NCI-H2196 treated with DMSO at 0.1 percent for 48 hours (cell line): ENCODE measurements at regions not wholly inside any gene's neighbourhood (a gene's known extent, or its start where the extent isn't known, plus 50 kb on each side); places are given as distances from the start of the nearest gene placed in this dataset.

Experiments used
- DNase-seq: peaks from one replicate; lab custom pipeline; 2025; ENCODE audit not compliant: unreplicated experiment; lab: John Stamatoyannopoulos, UW

DNA sequence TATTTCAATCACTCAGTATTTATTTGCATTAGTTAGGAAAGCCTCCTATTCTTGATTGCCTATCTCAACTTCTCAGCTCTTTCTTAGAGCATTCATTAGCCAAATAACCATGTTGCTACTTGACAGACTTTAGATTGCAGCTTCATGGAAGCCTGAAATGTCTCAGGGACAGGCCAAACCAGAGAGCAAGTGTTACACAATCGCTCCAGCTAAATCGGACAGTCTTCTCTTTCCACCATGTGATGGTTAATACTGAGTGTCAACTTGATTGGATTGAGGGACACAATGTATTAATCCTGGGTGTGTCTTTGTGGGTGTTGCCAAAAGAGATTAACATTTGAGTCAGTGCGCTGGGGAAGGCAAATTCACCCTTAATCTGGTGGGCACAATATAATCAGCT lies 106.5 kb upstream of the DRD2 start:
- DNase-seq = no peak

DNA sequence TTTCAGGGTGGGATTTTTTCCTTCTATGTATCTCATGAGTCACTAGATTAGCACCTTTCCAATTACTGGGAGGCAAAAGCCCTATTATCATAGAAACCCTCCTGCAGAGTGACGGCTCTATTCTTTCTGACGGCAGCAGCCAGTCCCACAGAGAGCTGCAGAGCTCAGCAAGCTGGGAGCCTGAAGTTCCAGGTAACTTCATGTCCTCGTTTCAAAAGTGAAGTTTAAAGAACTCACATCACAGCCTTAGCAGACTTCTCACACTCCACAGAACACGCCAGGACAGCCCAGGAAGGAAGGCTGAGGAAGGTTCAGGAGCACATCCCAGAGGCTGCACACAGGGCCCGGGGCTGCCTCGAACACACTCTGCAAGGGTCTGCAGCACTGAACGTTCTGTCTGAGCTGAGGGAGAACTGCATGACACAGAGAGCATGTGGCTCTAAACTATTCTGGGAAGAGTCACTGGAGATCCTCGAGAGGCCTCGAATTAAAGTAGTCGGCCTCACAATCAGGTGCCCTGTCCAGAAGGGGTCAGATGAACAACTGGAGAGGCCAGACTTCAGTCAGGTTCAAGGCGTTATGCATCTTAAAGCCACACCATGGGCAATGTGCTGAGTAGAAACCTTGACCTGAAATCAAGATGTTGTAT lies 104.2 kb upstream of the DRD2 start:
- DNase-seq = no peak

DNA sequence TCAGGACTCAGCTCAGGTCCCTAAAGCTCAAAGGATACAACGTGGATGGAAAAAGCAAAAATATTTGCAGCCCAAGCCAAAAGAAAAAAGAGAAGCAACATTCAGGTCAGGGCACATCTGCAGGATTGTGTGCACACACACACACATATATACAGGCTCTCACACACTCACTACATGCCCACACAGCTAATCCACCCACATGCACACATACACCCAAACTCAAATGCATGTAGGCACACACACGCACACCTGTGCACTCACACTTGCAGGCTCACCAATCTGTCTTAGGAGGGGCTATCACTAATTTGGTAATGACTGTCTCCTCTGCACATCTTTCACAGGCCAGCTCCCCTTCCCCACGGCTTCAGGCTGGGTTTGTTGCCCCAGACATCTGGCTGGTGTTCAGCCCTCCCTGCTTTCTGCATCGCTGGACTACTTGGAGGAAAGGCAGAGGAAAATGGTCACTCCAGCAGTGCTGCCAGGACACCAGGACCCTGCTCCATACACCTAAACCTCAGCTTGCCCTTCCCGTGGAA lies 103.6 kb upstream of the DRD2 start:
- DNase-seq = no peak

DNA sequence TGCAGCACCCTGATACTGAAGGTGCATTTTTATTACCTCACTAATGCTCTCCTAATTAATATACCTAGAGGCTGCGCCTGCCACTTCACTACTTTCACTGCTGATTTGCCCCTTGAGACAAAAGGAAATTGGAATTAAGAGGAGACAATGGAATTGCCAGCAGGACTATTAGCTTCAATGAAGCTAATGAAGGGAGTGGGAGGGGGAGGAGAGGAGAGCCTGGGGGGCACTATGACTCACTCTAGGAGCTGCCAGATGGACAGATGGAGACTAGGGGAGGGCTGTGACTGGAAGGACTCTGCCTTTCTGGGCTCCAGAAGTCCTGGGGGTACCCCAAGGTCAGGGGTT lies 102.8 kb upstream of the DRD2 start:
- no peak for DNase-seq

DNA sequence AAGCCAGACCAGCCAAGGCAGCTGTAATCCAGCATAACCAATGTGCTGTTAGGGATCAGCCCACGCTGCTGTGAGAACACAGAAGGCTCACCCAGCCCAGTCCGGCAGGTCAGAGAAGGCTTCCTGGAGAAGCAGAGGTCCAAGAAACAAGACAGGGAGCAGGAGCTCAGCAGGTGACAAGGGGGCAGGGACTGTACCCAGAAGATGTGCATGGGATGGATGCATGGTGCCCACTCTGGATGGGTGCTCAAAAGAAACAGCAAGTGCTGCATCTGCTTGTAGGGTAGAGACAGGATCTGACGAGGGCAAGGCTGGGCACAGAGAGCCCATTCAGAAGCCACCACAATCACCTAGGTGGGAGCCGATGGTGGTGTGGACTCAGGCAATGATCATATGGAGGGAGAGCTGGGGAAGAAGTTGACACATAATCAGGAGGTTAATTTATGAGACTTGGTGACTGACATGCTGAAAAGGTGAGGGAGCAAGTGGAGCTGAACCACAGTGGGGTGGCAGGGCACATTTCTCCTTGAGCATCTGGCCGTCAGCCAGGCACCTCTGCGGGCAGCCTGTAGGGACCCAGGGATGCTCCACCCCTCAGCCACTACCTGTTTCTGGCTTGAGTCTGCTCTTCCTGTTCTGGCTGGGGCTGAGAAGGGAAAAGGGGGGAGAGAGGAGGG lies 102.3 kb upstream of the DRD2 start:
- DNase-seq = peak; percentile 74

DNA sequence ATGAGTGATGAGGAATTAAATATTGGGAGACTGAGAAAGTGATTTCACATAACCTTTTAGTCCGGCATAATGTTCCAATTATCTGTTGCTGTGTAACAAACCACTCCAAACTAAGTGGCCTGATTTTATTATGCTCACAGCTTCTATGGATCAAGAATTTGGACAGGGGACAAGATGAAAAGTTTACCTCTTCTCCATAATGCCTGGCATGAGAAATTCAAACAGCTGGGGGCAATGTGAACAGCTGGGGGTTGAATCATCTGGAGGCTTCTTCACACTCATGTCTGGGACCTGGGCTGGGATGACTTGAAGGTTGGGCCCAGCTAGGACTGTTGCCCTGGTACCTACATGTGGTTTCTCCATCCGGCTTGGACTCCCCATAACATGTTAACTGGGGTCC lies 99.4 kb upstream of the DRD2 start:
- DNase-seq = no peak

DNA sequence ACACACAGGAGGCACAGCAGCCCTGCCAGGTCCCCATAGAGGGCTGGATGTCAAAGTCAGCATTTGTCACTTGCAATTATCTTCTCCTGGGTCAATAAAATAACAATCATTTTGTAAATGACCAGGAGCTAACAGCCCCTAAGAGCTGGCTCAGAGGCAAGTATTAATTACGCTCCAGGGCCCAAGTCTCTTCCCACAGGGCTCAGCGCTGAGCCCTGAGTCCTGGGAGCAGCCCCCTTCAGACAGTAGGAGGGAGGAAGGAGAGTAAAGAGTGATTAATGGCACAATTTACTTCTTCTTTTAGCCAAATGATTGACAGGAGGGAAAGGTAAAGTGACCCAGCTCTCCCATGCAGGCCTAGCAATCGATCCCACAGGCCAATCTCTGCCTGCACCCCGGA lies 99.0 kb upstream of the DRD2 start:
- no peak for DNase-seq

DNA sequence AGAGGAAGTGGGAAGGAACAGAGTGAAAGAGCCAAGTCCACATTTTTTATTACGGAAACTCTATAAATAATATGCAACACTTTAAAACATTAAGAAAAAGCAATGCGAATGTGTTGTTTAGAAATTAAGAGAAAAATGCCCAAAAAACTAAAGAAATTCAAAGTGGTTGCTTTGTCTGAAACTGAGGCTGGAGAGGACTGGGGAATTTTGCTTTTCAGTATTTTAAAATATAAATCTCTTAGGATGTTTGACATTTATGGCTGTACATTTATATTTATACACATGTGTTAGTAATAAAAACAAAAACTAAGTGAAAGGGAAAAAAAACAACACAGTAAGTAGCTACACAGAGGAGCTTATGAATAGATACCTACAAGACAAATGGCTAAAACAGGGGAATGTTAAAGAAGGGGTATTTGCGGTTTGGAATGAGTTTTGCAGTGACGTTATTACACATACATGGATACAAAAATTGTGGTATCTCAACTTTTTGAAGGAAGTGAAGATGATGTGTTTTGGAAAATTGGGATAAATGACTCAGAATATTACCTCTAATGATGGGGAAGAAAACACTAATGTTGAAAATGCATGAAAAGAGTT lies 97.0 kb upstream of the DRD2 start:
- no peak for DNase-seq

DNA sequence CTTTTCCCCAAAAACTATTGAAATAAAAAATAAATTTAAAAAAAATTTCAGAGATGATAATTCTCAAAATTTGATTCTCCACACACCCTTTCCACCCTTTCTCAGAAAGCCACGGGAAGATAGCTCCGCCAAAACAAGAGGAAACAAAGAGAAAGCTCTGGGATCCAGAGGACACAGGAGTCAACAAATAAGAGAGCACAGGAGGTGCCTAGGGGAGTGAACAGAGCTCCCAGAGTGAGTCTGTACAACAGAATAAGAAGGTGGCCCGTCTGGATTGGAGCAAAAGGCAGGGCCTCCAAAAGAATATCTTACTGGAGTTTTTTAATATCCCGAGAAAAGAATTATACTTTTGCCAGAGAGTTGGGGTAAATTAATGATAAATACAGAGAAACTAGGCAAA lies 96.3 kb upstream of the DRD2 start:
- DNase-seq = no peak

DNA sequence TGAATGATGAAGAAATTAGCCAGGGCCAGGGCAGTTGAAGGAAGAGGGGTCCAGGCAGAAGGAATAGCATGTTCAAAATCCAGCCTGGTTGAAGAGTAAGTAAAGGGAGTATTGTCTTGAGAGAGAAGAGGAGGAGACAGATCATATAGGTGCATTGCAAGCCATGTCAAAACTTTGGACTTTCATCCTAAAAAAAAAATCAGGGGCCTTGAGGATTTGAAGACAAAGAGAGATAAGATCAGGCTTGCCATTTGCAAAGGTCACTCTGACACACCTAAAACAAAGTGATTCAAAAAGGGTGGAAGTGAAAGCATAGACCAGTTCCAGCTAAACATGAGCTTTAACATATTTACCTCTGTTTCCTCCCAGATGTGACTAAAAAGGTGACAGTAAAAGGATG lies 95.7 kb upstream of the DRD2 start:
- DNase-seq = no peak

DNA sequence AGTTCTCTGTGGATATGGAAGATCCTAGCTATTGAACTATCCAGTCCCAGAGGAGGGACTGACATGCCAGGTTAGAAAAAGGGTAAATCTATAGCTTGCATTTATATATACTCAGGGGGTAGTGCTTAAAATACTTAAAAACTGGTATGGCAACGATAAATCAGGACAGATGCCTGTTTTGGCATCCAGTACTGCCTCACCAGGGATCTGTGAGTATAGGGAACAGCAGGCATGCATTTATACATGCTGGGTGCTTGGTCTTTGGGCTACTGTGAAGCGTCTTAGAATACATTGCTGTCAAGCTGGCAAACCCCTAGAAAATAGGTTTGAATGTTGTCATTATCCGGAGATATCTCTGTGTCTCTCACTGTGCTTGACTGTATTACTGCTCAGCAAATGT lies 94.2 kb upstream of the DRD2 start:
- DNase-seq = no peak

DNA sequence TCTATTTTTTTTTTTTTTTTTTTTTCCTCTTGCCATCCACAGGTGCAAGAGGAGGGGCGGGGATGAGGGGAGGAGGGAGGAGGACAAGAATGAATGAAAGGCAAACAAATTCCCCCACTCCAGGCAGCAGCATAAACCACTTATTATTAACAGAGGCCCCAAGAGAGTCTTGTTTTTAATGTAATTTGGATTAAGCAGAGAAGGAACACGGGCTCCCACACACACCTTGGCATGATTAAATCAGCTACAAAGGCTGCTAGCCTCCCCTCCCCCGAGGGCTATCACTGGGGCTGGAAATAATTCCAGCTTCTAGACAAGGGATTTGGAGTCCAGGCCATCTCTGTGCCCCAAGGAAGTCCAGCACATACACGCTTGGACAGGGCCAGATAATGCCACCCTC lies 93.4 kb upstream of the DRD2 start:
- no peak for DNase-seq

DNA sequence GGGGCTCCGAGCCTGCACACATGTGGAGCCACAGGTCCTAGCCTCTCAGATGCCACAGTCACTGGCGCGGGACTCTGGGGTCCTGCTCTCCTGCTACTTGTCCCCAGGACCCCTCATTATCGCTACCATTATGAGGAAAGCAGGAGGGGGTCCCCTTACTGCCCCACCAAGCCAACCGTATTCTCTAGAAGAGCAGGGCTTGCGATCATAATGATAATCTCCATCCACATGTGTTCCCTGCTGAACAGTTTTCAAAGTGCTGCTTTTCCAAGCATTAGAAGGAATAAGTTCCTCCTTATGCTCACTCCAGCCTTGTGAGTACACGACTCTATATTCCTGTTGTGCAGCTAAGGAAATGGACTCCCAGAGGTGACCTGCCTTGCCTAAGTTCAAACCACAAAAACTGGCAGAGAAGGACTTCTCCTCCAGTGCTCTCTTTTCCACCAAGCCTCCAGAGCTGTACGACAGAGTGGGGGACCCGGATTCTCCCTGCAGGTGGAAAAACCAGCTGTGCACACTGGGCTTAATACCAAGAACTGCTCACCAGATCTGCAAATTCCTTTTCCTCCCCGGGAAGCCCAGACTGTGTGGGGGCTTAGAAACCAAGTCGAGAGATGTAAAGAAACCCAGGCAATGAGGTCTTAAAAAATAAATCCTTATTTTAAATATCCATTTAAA lies 92.8 kb upstream of the DRD2 start:
- no peak for DNase-seq

DNA sequence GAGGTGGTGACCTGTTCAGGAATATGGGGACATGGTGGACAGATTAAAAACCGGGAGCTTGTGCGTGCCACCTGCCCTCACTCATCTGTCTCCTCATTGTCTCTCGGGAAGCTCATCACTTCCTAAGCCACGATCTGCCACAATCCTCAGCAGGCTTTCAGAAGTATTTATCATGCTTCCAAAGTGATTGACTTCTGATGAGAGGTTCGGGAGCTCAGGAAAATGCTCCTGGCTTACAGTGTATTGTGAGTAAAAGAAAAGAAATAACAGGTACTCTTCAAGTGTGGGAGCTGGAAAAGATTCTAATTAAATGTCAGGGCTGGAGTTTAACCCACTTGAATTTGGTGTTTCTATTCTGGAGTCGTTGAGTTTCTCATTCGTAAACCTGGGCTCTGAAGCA lies 91.9 kb upstream of the DRD2 start:
- DNase-seq = no peak

DNA sequence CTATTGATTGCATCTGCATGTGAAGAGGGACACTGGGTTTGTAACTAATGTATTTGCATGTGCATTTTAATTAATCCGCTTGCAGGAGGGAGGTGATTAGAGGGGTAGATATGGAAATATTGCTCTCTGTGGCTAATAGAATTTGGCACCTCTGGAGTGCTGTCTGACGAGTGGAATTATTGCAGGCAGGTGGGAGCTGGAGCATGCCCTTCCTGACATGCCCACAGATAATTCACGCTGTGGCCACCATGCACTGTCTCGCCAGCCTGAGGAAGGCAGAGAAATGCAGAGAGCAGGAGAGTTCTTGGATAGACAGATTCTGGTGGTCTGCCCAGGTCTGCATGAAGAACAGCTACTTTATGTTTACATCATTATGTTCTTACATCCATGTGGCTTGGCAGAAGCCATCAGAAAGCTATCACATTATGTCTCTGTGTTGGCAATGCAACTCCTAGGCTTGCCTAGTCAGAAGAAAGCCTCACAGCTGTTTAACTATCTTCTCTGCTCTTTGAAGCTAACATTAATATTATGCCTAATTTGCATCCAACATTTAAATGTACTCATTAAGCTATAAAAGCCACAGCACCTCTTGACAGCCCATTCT lies 89.4 kb upstream of the DRD2 start:
- DNase-seq = no peak

DNA sequence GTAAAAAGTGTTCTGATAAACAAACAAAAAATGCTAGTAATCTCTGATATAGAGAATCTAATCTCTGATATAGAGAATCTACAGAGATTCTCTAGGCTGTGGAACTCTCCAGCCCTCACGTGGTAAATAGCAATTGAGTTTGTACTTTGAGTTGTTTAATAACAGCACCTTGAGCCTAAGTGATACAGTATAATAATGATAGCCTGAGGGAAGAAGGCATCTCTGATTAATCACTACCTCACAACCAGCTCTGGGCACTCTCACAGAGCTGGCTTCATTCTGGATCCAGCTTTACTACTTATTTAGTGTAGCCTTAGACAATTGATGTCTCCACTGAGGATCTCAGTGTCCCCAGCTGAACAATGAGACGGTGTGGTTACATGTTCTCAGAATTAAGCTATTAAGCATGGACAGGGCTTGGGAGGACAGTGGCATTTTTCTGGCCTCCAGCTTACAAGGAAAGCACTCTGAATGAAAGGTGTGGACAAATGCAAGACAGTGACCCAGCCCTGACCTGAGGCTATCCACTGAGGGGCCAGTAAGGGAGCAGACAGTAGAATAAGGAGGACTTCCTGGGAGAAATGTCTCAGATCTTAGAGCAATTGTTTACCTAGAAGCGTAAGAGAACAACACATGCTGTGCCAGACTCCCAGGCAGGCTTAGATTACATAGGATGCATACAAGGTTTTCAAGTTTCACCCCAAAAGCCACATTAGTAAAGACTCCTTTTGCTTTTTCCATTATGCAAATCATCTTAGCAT lies 88.7 kb upstream of the DRD2 start:
- no peak for DNase-seq

DNA sequence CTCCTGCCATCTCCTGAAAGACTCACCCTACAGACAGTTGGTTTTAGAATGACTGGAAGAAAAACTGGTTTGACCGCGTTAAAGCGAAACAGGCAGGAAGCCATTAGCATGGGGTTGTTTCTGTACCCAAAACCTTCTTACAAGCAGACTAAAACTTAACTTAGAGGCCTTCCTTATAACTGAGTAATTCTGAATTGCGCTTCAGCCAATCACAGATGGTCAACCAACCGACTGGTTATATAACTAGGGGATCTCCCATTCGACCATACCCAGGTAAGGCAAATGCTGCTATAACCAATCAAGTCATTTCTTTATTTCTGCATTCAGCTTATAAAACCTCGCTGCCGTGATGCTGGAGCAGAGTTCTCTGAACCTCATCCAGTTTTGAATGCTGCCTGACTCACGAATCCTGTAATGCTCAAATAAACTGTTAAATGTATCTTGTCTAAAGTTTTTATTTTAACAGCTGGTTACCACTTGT lies 87.8 kb upstream of the DRD2 start:
- DNase-seq = no peak

DNA sequence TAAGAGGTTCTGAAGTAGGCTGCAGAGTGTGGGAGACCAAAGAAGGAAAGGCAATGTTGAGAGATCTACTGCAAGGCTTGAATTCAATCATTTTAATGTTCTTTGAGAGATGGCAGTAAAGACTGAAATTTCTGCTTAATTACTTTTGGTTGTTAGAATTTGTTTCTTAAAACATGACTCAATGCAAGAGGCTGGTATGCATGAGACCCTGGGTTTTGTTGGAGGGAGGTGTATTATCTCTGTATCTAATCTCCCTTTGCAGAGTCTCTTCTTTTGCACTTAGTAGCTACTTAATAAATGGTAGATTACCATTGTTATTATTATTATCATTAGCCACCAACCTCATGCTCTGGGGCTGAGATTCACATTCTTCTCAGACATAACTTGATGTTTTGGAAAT lies 87.4 kb upstream of the DRD2 start:
- no peak for DNase-seq

DNA sequence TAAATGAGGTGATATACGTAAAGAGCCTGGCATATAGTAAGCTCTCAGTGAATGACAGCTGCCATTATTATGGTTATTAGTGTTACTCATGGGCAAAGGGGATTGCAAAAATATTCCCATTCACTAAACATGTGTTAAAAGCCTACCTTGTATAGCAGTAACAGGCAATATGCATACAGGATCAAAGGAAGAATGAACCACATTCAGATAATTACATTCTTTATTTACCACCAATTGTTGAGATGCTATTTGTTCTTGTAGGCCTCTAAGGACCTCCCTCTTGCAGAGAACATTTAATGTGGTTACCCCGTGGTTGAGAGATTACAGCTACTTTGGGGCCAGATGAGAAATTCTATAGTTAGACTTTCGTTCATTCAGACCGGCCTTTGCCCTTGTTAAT lies 82.7 kb upstream of the DRD2 start:
- no peak for DNase-seq

DNA sequence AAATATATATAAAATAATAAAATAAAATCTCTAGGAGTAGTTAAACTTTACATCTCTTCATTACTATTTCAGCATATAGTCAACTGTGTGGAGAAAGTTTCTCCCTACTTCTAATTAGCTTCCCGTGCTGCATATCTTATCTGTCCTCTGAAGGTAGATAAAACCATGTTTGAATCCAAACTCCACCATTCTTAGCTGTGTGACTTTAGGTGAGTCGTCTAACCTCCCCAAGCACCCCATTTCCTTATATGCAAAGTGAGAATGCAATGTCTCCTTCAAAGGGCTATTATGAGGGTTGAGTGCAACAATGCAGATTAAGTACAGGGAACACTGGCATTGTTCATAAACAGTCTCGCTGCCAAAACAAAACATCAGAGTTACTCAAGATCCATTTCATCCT lies 80.8 kb upstream of the DRD2 start:
- DNase-seq = no peak
